Smooth muscle cell of the brain vasculature (primary cell): ENCODE measurements at regions not wholly inside any gene's neighbourhood (a gene's known extent, or its start where the extent isn't known, plus 50 kb on each side); places are given as distances from the start of the nearest gene placed in this dataset.

ENCODE experiments used
- DNase-seq: peaks from one replicate; pipeline ENCODE4 v3.0.0-alpha.2; 2012; ENCODE audit warnings: low read depth, low spot score

- DNase-seq, result no peak
Measured at GRCh38 chrX:114332766-114333165, 251.1 kb upstream of the HTR2C start.

- no peak for DNase-seq
Measured at GRCh38 chrX:114334473-114334982, 249.4 kb upstream of the HTR2C start.

GRCh38 chrX:114338870-114339269, 245.0 kb upstream of the HTR2C start:
- DNase-seq, result no peak

- DNase-seq, result peak; percentile 0
Measured at GRCh38 chrX:114344756-114345349, 239.0 kb upstream of the HTR2C start.

GRCh38 chrX:114361076-114361725, 222.7 kb upstream of the HTR2C start:
- no peak for DNase-seq

- no peak for DNase-seq
Measured at GRCh38 chrX:114363346-114363745, 220.5 kb upstream of the HTR2C start.

- DNase-seq, result no peak
Measured at GRCh38 chrX:114365065-114365834, 218.6 kb upstream of the HTR2C start.

- no peak for DNase-seq
Measured at GRCh38 chrX:114372937-114373336, 210.9 kb upstream of the HTR2C start.

- no peak for DNase-seq
Measured at GRCh38 chrX:114390251-114390796, 193.6 kb upstream of the HTR2C start.
